Neural progenitor cell (in vitro differentiated cells): ENCODE measurements at regions not wholly inside any gene's neighbourhood (a gene's known extent, or its start where the extent isn't known, plus 50 kb on each side); places are given as distances from the start of the nearest gene placed in this dataset.
A peak's percentile ranks its signal among the peaks of the same experiment; 100 is the strongest.

Experiments
- CTCF ChIP-seq: fragments of 200-600 bp; sonication (generic); IDR thresholded peaks from 2 replicates; pipeline ENCODE4 v1.5.1; 2017; ENCODE audit warnings: antibody characterized with exemption, mild to moderate bottlenecking
- EZH2phosphoT487 ChIP-seq: fragments of 200-600 bp; sonication (generic); IDR thresholded peaks from 2 replicates; pipeline ENCODE4 v1.6.1; 2017; ENCODE audit warnings: antibody characterized with exemption

DNA sequence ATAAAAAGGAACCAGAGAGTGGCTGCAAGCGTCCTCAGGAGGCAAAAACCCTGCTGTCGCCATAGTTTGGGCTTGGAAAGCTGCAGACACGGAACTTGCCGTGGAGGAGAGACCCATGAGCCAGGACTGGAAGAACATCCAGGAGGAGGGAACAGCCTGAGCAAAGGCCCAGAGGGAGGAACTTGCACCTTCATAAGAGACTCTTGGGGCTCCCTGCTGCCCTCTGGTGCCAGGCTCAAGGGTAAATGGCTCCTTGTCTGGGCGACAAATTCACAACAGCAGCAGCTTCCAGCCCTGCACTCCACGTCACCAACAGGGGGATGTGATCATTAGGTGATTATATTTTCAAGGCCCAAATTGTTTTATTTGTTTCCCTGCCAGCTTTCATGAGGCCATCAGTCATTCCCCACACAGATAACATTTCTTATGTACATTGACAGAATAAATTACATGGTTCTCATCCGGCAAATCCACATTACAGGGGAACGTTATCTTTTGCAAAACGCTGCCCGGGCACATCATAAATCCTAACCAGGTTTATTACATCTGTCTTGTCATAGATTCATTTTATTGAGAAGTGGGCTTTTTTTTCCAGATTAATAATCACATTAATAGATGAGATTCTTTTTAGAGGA, 143.0 kb upstream of the GRIK3 start:
- TF ChIP-seq CTCF: peak; percentile 57
- no peak for TF ChIP-seq EZH2phosphoT487
